ENCODE measurements at regions not wholly inside any gene's neighbourhood (a gene's known extent, or its start where the extent isn't known, plus 50 kb on each side); places are given as distances from the start of the nearest gene placed in this dataset.

GRCh38 chr19:28402701-28403290, 810.2 kb downstream of the UQCRFS1 start:
- Mint-ChIP-seq H3K36me3 (ENCODE audit: low read depth) (no peaks in the 10 kb centered on the region), H3K27ac (no peak overlapping the region), H3K9me3 (peaks cover 6% of the 10 kb centered on the region), H3K4me3 (no peak overlapping the region), H3K4me1 (no peaks in the 10 kb centered on the region), H3K27me3 (no peaks in the 10 kb centered on the region)
- ChIA-PET CTCF (no interaction called here), POLR2A (no interaction called here)
- TF ChIP-seq CTCF (IDR thresholded peaks at IDR 0.05), result no peak
- ATAC-seq (ENCODE audit: low read depth) (no peak), DNase-seq (no peak)
- intact Hi-C loops (cut with micrococcal nuclease), result no loop called here

GRCh38 chr19:28401739-28402424, 811.1 kb downstream of the UQCRFS1 start:
- ATAC-seq (ENCODE audit: low read depth), result no peak
- Mint-ChIP-seq H3K36me3 (ENCODE audit: low read depth) (no peaks in the 10 kb centered on the region), H3K9me3 (peaks cover 6% of the 10 kb centered on the region), H3K27me3 (no peaks in the 10 kb centered on the region), H3K4me1 (no peaks in the 10 kb centered on the region), H3K27ac (no peak overlapping the region), H3K4me3 (no peak overlapping the region)
- DNase-seq, result no peak
- intact Hi-C loops (cut with micrococcal nuclease), result no loop called here
- ChIA-PET CTCF (no interaction called here), POLR2A (no interaction called here)
- no peak for TF ChIP-seq CTCF (IDR thresholded peaks at IDR 0.05)

- intact Hi-C loops (cut with micrococcal nuclease), result no loop called here
- Mint-ChIP-seq H3K4me1 (no peaks in the 10 kb centered on the region), H3K9me3 (peaks cover 6% of the 10 kb centered on the region), H3K36me3 (ENCODE audit: low read depth) (no peaks in the 10 kb centered on the region), H3K27ac (no peak overlapping the region), H3K4me3 (no peak overlapping the region), H3K27me3 (no peaks in the 10 kb centered on the region)
- ChIA-PET CTCF (no interaction called here), POLR2A (no interaction called here)
- DNase-seq (no peak), ATAC-seq (ENCODE audit: low read depth) (no peak)
- no peak for TF ChIP-seq CTCF (IDR thresholded peaks at IDR 0.05)
These were observed 811.8 kb downstream of the UQCRFS1 start for GRCh38 chr19:28400953-28401671.

GRCh38 chr19:28399187-28399586, 813.8 kb downstream of the UQCRFS1 start:
- Mint-ChIP-seq H3K9me3 (peaks cover 6% of the 10 kb centered on the region), H3K4me3 (no peak overlapping the region), H3K36me3 (ENCODE audit: low read depth) (no peaks in the 10 kb centered on the region), H3K4me1 (peaks cover 2% of the 10 kb centered on the region), H3K27me3 (no peaks in the 10 kb centered on the region), H3K27ac (no peak overlapping the region)
- TF ChIP-seq CTCF (IDR thresholded peaks at IDR 0.05), result no peak
- intact Hi-C loops (cut with micrococcal nuclease), result no loop called here
- ATAC-seq (ENCODE audit: low read depth), result no peak
- POLR2A ChIA-PET, result no interaction called here
- CTCF ChIA-PET, result no interaction called here
- DNase-seq, result no peak

DNA sequence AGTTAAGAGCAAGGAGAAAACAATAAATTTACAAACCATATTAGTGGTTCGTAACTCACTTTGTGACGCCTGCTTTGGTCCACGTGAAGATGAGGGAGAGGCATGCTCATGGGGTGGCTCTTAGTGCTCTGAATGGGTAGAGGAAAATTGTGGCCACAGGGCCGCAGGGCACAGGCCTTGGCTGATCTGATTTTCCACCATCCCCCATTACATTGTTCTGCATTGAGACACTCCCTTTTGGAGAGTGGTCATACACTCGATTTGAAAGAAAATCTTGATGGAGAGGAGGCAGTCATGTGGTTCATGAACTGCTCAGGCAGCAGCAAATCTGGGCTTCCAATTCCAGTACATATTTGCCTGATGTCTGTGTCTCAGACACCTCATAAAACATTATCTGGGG, 815.2 kb downstream of the UQCRFS1 start:
- ChIA-PET CTCF (no interaction called here), POLR2A (no interaction called here)
- H3K9me3 Mint-ChIP-seq, result peaks cover 6% of the 10 kb centered on the region
- no peak overlapping the region for H3K27ac Mint-ChIP-seq
- no peaks in the 10 kb centered on the region for H3K27me3 Mint-ChIP-seq
- H3K36me3 Mint-ChIP-seq (ENCODE audit: low read depth), result no peaks in the 10 kb centered on the region
- intact Hi-C loops (cut with micrococcal nuclease), result no loop called here
- DNase-seq (no peak), ATAC-seq (ENCODE audit: low read depth) (no peak)
- no peak overlapping the region for H3K4me3 Mint-ChIP-seq
- H3K4me1 Mint-ChIP-seq, result peaks cover 9% of the 10 kb centered on the region
- no peak for TF ChIP-seq CTCF (IDR thresholded peaks at IDR 0.05)
